ENCODE measurements at regions not wholly inside any gene's neighbourhood (a gene's known extent, or its start where the extent isn't known, plus 50 kb on each side); places are given as distances from the start of the nearest gene placed in this dataset.

GRCh38 chr6:82068721-82069120, 178.8 kb downstream of the IBTK start:
- DNase-seq, result no peak

GRCh38 chr6:82066991-82067411, 180.5 kb downstream of the IBTK start:
- peak; percentile 20 to 61 (median 53) for DNase-seq

GRCh38 chr6:82066196-82066595, 181.3 kb downstream of the IBTK start:
- no peak for DNase-seq

GRCh38 chr6:82063574-82063973, 184.0 kb downstream of the IBTK start:
- no peak for DNase-seq

- DNase-seq, result no peak
Measured at GRCh38 chr6:82062219-82062618, 185.3 kb downstream of the IBTK start.

- DNase-seq, result no peak
Measured at GRCh38 chr6:82057846-82058554, 189.5 kb downstream of the IBTK start.

- DNase-seq, result no peak
Measured at GRCh38 chr6:82056567-82056966, 191.0 kb downstream of the IBTK start.

- DNase-seq, result no peak
Measured at GRCh38 chr6:82045965-82046756, 201.4 kb downstream of the IBTK start.

GRCh38 chr6:82040405-82041221, 206.9 kb downstream of the IBTK start:
- peak; percentile 47 to 63 (median 48) for DNase-seq

- DNase-seq, result no peak
Measured at GRCh38 chr6:82038631-82039030, 208.9 kb downstream of the IBTK start.

- no peak for DNase-seq
Measured at GRCh38 chr6:82035526-82035925, 212.0 kb downstream of the IBTK start.

GRCh38 chr6:82033631-82034211, 213.8 kb downstream of the IBTK start:
- DNase-seq, result no peak

GRCh38 chr6:82032444-82032843, 215.1 kb downstream of the IBTK start:
- DNase-seq, result no peak

GRCh38 chr6:82030761-82031503, 216.6 kb downstream of the IBTK start:
- DNase-seq, result peak in 2 of 4 experiments; percentile 6 to 17

GRCh38 chr6:82030301-82030700, 217.2 kb downstream of the IBTK start:
- no peak for DNase-seq

GRCh38 chr6:82025271-82025670, 222.3 kb downstream of the IBTK start:
- DNase-seq, result no peak

- no peak for DNase-seq
Measured at GRCh38 chr6:82022614-82023129, 224.9 kb downstream of the IBTK start.

GRCh38 chr6:82017773-82018172, 229.8 kb downstream of the IBTK start:
- DNase-seq, result no peak

GRCh38 chr6:82017288-82017687, 230.3 kb downstream of the IBTK start:
- DNase-seq, result peak; percentile 16 to 53 (median 18)

- no peak for DNase-seq
Measured at GRCh38 chr6:82015526-82015925, 232.0 kb downstream of the IBTK start.

GRCh38 chr6:82015043-82015442, 232.5 kb downstream of the IBTK start:
- DNase-seq, result peak; percentile 14 to 48 (median 26)

Measured in suppressor macrophage (primary cell).